AG04449 (cell line): ENCODE measurements at regions not wholly inside any gene's neighbourhood (a gene's known extent, or its start where the extent isn't known, plus 50 kb on each side); places are given as distances from the start of the nearest gene placed in this dataset.

Source experiments
- CTCF ChIA-PET: fragments of 350-600 bp; formaldehyde crosslinking; extraction: SDS; loops from one replicate; lab custom pipeline; 2021; ENCODE audit warnings: antibody characterized with exemption; lab: Yijun Ruan, JAX
- POLR2A ChIA-PET: fragments of 400-600, 350-600 bp; formaldehyde crosslinking; extraction: SDS; loops from one replicate; lab custom pipeline; 2020; ENCODE audit warnings: antibody characterized with exemption, inconsistent platforms; lab: Yijun Ruan, JAX
- DNase-seq: peaks from one replicate; pipeline ENCODE4 v3.0.0-alpha.2; 2010; ENCODE audit warnings: low read depth, low spot score
- H3K4me3 ChIP-seq: 2 replicates; pipeline ENCODE4 v1.5.1; 2011; ENCODE audit warnings: low read depth, mild to moderate bottlenecking, control low read depth, low read length
- TF ChIP-seq, protein P1 (sequence below): IDR thresholded peaks from one replicate; pipeline ENCODE4 v1.5.1; 2011; ENCODE audit warnings: mild to moderate bottlenecking, moderate library complexity, low read length, control low read depth, inconsistent platforms; ENCODE audit not compliant: insufficient read depth; ENCODE audit errors: missing control alignments

DNA sequence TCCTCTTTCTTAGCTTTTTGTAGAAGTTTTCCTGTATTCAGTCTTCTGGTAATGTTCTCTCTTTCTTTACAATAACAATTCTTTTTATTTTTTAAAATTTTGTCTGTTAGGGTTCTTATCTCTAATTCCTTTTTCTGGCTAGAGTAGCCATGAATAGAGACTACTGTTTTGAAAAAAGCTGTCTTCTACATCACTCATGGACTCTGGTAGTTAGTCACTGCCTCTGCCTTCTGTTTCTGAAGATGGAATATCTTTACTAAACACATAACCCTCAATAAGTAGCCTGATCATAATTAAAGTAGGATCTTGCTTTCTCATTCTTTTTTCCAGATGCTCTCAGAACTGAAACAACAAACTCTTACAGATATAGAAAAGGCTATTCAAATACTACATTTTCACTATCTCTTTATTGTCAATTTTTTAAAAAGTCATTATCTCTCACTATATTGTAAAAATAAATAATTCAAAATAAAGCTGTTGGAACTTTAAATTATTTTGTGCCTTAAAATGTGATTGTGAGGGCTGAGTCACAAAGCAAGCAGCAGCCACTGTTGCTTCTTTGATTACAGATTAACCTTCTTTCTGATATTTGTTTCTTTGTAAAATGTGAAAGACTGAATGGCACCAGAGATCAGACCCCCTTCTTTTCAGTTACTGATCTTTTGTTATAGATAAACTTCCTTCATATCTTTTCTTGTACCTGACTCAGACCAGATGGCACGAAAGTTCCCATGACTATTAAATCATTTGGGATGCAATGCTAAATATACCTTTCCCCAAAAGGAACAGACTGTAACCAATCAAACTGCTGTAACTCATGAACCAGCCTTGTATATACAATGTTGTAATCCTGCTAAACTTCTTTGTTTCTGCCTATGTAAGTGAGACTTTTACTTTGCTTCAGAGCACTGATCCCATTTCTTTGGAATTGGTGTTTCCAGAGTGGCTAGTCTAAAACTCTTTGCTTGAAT is 1159.5 kb downstream of the IGSF11 start:
- TF ChIP-seq, protein P1, sequence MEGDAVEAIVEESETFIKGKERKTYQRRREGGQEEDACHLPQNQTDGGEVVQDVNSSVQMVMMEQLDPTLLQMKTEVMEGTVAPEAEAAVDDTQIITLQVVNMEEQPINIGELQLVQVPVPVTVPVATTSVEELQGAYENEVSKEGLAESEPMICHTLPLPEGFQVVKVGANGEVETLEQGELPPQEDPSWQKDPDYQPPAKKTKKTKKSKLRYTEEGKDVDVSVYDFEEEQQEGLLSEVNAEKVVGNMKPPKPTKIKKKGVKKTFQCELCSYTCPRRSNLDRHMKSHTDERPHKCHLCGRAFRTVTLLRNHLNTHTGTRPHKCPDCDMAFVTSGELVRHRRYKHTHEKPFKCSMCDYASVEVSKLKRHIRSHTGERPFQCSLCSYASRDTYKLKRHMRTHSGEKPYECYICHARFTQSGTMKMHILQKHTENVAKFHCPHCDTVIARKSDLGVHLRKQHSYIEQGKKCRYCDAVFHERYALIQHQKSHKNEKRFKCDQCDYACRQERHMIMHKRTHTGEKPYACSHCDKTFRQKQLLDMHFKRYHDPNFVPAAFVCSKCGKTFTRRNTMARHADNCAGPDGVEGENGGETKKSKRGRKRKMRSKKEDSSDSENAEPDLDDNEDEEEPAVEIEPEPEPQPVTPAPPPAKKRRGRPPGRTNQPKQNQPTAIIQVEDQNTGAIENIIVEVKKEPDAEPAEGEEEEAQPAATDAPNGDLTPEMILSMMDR, result no peak
- H3K4me3 ChIP-seq, result no peak overlapping the region
- POLR2A ChIA-PET, result no interaction called here
- no peak for DNase-seq
- CTCF ChIA-PET, result no interaction called here

DNA sequence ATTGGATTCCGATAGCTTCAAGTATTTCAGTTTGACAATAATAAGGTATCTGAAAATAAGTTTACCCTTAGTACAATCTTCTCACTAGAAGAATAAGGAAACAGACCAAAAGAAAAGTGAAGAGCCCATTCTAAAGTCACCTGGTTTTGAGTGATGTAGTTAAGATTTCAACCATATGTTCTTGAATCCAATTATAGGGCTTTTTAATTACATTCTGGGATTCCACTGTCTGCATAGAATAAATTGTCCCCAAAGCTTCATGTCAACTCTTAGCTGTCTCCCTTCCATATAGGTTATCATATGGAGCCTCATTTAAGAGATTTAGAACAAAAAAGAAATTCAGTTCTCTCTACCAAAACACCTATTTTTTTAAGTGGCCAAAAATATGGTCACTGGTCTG is 1158.8 kb downstream of the IGSF11 start:
- H3K4me3 ChIP-seq, result no peak overlapping the region
- POLR2A ChIA-PET, result no interaction called here
- CTCF ChIA-PET, result no interaction called here
- TF ChIP-seq, protein P1, result no peak
- DNase-seq, result no peak

DNA sequence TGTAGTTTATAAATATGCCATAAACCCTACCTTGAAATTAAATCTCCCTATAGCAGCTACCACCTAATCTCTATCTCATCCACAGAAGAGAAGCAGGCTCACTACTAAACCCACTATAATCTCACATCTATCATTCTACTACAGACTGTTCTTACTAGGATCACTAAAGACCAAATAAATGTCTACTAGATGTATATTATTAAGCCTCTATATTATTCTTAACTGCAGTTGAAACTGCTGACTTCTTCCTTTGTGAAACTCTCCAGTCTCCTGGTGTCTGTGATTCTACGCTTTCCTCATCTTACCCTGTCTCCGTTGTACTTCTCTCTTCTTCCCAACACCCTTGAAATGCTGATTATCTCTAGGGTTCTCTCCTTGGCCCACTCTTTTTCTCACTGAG is 1154.0 kb downstream of the IGSF11 start:
- POLR2A ChIA-PET, result no interaction called here
- CTCF ChIA-PET, result no interaction called here
- no peak overlapping the region for H3K4me3 ChIP-seq
- TF ChIP-seq, protein P1, result no peak
- no peak for DNase-seq

DNA sequence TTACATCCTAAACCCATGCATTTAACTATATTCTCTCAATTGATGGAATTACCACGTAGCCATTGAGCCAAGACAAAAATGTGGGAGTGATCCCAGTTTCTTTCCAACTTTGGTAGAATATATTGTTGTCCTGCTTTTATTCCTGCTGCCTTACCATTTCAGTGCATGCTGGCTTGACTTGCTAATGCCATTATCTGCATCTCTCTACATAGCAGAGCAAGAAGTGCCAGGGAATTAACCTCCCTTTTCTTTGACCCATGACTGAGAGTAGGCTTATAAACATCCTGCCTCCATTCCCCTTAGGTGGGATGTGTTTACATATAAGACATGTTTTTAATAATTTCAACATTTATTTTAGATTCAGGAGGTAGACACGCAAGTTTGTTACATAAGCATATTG is 1153.4 kb downstream of the IGSF11 start:
- ChIA-PET CTCF (no interaction called here), POLR2A (no interaction called here)
- no peak overlapping the region for H3K4me3 ChIP-seq
- TF ChIP-seq, protein P1, result no peak
- DNase-seq, result no peak

DNA sequence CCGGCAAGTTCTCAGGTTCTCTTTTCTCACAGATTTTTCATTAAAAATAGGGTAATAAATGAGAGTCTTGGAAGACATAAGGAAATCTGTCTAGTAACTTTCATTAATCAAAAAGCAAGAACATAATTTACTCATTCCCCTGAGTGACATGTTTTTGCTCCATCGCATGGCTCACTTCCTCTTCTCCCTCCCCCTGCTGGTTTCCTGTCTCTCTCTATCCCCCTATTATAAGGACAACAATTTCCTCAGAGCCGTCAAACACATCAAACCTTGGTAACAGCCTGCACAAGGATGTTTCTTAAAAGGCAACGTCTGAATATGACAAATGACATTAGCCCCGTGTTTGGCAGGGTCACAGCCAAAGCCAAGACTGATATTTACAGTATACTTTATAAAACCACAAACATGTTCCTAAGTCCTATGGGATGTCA is 1149.6 kb downstream of the IGSF11 start:
- CTCF ChIA-PET, result no interaction called here

DNA sequence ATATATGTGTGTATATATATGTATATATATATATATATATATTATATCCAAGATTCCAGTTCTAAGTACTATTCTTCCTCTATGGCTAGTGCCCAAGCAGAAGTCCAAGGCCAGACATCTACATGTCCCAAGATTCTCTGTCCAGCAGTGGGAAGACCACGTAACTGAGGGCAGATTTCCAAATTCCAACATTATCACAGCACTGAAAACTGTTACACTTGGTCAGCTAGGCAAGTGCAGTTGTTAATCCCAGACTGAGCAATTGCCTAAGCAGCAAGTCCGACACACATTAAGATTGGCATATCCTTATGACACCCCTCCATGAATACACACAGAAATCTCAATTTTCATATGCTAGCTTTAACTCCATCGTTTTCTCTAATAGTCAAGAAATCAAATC is 1148.5 kb downstream of the IGSF11 start:
- POLR2A ChIA-PET, result no interaction called here
- no peak overlapping the region for H3K4me3 ChIP-seq
- TF ChIP-seq, protein P1, result no peak
- CTCF ChIA-PET, result no interaction called here
- no peak for DNase-seq

More for the DNA sequence above, 1149.6 kb downstream of the IGSF11 start:
- TF ChIP-seq, protein P1, result no peak
- POLR2A ChIA-PET, result no interaction called here
- no peak overlapping the region for H3K4me3 ChIP-seq
- no peak for DNase-seq
